Panc1 (cell line): ENCODE measurements at regions not wholly inside any gene's neighbourhood (a gene's known extent, or its start where the extent isn't known, plus 50 kb on each side); places are given as distances from the start of the nearest gene placed in this dataset.

Experiments
- ATAC-seq: fragments of 200-7000 bp; cut with Tn5 transposase; 2 replicates; pipeline ENCODE4 v1.9.1; 2020; ENCODE audit warnings: mild to moderate bottlenecking, moderate library complexity
- BruUV-seq: library from RNA; stranded (reverse); fragments of 400-500 nt; replicated peaks from 2 replicates; lab custom pipeline; 2021; lab: Mats Ljungman, UMichigan
- CTCF ChIA-PET: fragments of 300-600 bp; sonication (Branson Sonifier 250); formaldehyde crosslinking; loops from one replicate; lab custom pipeline; 2022; ENCODE audit warnings: antibody characterized with exemption; lab: Charles Lee
- POLR2A ChIA-PET: fragments of 300-600 bp; sonication (Branson Sonifier 250); formaldehyde crosslinking; loops from one replicate; lab custom pipeline; 2022; ENCODE audit warnings: antibody characterized with exemption; lab: Charles Lee
- DNase-seq: peaks from one replicate; pipeline ENCODE4 v3.0.0-alpha.2; 2010; ENCODE audit warnings: low read depth, low spot score
- H3K27ac ChIP-seq: 2 replicates; pipeline ENCODE4 v1.5.1; 2011; ENCODE audit warnings: mild to moderate bottlenecking, low read length, inconsistent platforms
- H3K27me3 ChIP-seq: fragments of 200-500 bp; sonication (Bioruptor generic); 2 replicates; pipeline ENCODE4 v1.6.0; 2014; ENCODE audit warnings: low read length, inconsistent platforms; ENCODE audit not compliant: control insufficient read depth, insufficient read depth
- H3K36me3 ChIP-seq: fragments of 200-500 bp; sonication (Bioruptor generic); 2 replicates; pipeline ENCODE4 v1.5.1; 2014; ENCODE audit warnings: inconsistent platforms, mild to moderate bottlenecking, low read length, moderate library complexity; ENCODE audit not compliant: control insufficient read depth, insufficient read depth
- H3K4me1 ChIP-seq: 2 replicates; pipeline ENCODE4 v1.5.1; 2011; ENCODE audit warnings: inconsistent platforms, mild to moderate bottlenecking, low read length, moderate library complexity; ENCODE audit not compliant: control insufficient read depth, insufficient read depth
- H3K4me3 ChIP-seq, 2 experiments: 2 replicates each; pipeline ENCODE4 v1.5.1; 2011 to 2012; ENCODE audit warnings: low read depth in 2 of 2, low read length in 2 of 2, mild to moderate bottlenecking in 2 of 2, inconsistent platforms in 1 of 2, moderate library complexity in 1 of 2
- H3K9me3 ChIP-seq: fragments of 200-500 bp; sonication (Bioruptor generic); 2 replicates; pipeline ENCODE4 v1.5.1; 2014; ENCODE audit warnings: low read depth, mild to moderate bottlenecking, inconsistent platforms, low read length, moderate library complexity; ENCODE audit not compliant: control insufficient read depth, insufficient read depth
- POLR2AphosphoS5 ChIP-seq: IDR thresholded peaks from 2 replicates; pipeline ENCODE4 v1.6.1; 2012; ENCODE audit warnings: mild to moderate bottlenecking, low read depth, low read length, moderate library complexity
- SIN3A ChIP-seq: IDR thresholded peaks from 2 replicates; pipeline ENCODE4 v1.6.1; 2012; ENCODE audit warnings: low read depth, mild to moderate bottlenecking, low read length, moderate library complexity, borderline replicate concordance; ENCODE audit not compliant: insufficient read depth
- TCF7L2 ChIP-seq: IDR thresholded peaks from 2 replicates; pipeline ENCODE4 v1.6.1; 2011; ENCODE audit warnings: mild to moderate bottlenecking, low read depth, low read length, inconsistent platforms
- in situ Hi-C: cut with HindIII; loops from 2 replicates; pipeline ENCODE4 v1.10.0; 2016; ENCODE audit warnings: low sequenced_read_pairs, low pct_unique_long_range_greater_than_20kb
- intact Hi-C: fragments of 100-400 bp; cut with micrococcal nuclease; formaldehyde crosslinking; loops from one replicate; pipeline ENCODE4 v1.10.0; 2022; ENCODE audit not compliant: unreplicated experiment
- TF ChIP-seq, protein P1 (sequence below), 2 experiments: IDR thresholded peaks; 2 replicates each; pipeline ENCODE4 v1.6.1; 2011 to 2012; ENCODE audit warnings: low read depth in 2 of 2, control low read depth in 1 of 2, low read length in 1 of 2, mild to moderate bottlenecking in 1 of 2, moderate library complexity in 1 of 2; ENCODE audit not compliant: insufficient read depth in 1 of 2
- TF ChIP-seq, protein P2 (sequence below): fragments of 450-650 bp; IDR thresholded peaks from 2 replicates; pipeline ENCODE4 v1.5.1; 2017; ENCODE audit warnings: mild to moderate bottlenecking

GRCh38 chr6:90645634-90646033, 58.8 kb upstream of the MAP3K7 start:
- no peaks in the 10 kb centered on the region for H3K9me3 ChIP-seq
- in situ Hi-C loops (no loop called here), intact Hi-C loops (no loop called here)
- no peak overlapping the region for H3K27ac ChIP-seq
- no peak overlapping the region for H3K4me3 ChIP-seq
- BruUV-seq, result no TSS peak
- CTCF ChIA-PET, result no interaction called here
- H3K27me3 ChIP-seq, result 0 out of 2 replicates have a peak, but pooled peaks cover 2% of the 10 kb centered on the region
- POLR2A ChIA-PET, result no interaction called here
- no peaks in the 10 kb centered on the region for H3K36me3 ChIP-seq
- ATAC-seq (no peak), DNase-seq (no peak)
- TF ChIP-seq SIN3A, result no peak
- TF ChIP-seq, protein P1, sequence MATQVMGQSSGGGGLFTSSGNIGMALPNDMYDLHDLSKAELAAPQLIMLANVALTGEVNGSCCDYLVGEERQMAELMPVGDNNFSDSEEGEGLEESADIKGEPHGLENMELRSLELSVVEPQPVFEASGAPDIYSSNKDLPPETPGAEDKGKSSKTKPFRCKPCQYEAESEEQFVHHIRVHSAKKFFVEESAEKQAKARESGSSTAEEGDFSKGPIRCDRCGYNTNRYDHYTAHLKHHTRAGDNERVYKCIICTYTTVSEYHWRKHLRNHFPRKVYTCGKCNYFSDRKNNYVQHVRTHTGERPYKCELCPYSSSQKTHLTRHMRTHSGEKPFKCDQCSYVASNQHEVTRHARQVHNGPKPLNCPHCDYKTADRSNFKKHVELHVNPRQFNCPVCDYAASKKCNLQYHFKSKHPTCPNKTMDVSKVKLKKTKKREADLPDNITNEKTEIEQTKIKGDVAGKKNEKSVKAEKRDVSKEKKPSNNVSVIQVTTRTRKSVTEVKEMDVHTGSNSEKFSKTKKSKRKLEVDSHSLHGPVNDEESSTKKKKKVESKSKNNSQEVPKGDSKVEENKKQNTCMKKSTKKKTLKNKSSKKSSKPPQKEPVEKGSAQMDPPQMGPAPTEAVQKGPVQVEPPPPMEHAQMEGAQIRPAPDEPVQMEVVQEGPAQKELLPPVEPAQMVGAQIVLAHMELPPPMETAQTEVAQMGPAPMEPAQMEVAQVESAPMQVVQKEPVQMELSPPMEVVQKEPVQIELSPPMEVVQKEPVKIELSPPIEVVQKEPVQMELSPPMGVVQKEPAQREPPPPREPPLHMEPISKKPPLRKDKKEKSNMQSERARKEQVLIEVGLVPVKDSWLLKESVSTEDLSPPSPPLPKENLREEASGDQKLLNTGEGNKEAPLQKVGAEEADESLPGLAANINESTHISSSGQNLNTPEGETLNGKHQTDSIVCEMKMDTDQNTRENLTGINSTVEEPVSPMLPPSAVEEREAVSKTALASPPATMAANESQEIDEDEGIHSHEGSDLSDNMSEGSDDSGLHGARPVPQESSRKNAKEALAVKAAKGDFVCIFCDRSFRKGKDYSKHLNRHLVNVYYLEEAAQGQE (IDR thresholded peaks at IDR 0.05; ENCODE audit: insufficient read depth in 1 of 2, low read depth in 2 of 2, low read length in 1 of 2), result no peak
- TF ChIP-seq, protein P2, sequence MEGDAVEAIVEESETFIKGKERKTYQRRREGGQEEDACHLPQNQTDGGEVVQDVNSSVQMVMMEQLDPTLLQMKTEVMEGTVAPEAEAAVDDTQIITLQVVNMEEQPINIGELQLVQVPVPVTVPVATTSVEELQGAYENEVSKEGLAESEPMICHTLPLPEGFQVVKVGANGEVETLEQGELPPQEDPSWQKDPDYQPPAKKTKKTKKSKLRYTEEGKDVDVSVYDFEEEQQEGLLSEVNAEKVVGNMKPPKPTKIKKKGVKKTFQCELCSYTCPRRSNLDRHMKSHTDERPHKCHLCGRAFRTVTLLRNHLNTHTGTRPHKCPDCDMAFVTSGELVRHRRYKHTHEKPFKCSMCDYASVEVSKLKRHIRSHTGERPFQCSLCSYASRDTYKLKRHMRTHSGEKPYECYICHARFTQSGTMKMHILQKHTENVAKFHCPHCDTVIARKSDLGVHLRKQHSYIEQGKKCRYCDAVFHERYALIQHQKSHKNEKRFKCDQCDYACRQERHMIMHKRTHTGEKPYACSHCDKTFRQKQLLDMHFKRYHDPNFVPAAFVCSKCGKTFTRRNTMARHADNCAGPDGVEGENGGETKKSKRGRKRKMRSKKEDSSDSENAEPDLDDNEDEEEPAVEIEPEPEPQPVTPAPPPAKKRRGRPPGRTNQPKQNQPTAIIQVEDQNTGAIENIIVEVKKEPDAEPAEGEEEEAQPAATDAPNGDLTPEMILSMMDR, result no peak
- H3K4me1 ChIP-seq, result peaks cover 3% of the 10 kb centered on the region; the same call in 1 of the 2 replicates

- intact Hi-C loops, result no loop called here
- ATAC-seq, result no peak
Measured at GRCh38 chr6:90644492-90644891, 57.6 kb upstream of the MAP3K7 start.

More at GRCh38 chr6:90644492-90644891, 57.6 kb upstream of the MAP3K7 start:
- no peak overlapping the region for H3K27ac ChIP-seq
- BruUV-seq, result no TSS peak
- no peak for DNase-seq
- in situ Hi-C loops, result no loop called here
- 0 out of 2 replicates have a peak, but pooled peaks cover 2% of the 10 kb centered on the region for H3K27me3 ChIP-seq
- ChIA-PET POLR2A (no interaction called here), CTCF (no interaction called here)
- H3K4me3 ChIP-seq, result no peak overlapping the region
- TF ChIP-seq, protein P2, result no peak
- TF ChIP-seq, protein P1 (IDR thresholded peaks at IDR 0.05; ENCODE audit: insufficient read depth in 1 of 2, low read depth in 2 of 2, low read length in 1 of 2), result no peak
- TF ChIP-seq SIN3A (no peak), TCF7L2 (no peak), POLR2AphosphoS5 (no peak)
- no peaks in the 10 kb centered on the region for H3K36me3 ChIP-seq
- H3K4me1 ChIP-seq, result peaks cover 3% of the 10 kb centered on the region; the same call in 1 of the 2 replicates
- H3K9me3 ChIP-seq, result no peaks in the 10 kb centered on the region
